AG09319 (cell line): ENCODE measurements at regions not wholly inside any gene's neighbourhood (a gene's known extent, or its start where the extent isn't known, plus 50 kb on each side); places are given as distances from the start of the nearest gene placed in this dataset.
"Not testable (repeated sequence)": the region's sequence is repeated elsewhere in the genome, so short reads cannot be mapped to it uniquely, and the experiment has no call there.

Experiments
- DNase-seq: peaks from one replicate; pipeline ENCODE4 v3.0.0-alpha.2; 2010; ENCODE audit warnings: low read depth; ENCODE audit errors: extremely low read depth
- TF ChIP-seq, protein P1 (sequence below): IDR thresholded peaks from 2 replicates; pipeline ENCODE4 v1.5.1; 2011; ENCODE audit warnings: low read depth, mild to moderate bottlenecking, inconsistent platforms, low read length, moderate library complexity

DNA sequence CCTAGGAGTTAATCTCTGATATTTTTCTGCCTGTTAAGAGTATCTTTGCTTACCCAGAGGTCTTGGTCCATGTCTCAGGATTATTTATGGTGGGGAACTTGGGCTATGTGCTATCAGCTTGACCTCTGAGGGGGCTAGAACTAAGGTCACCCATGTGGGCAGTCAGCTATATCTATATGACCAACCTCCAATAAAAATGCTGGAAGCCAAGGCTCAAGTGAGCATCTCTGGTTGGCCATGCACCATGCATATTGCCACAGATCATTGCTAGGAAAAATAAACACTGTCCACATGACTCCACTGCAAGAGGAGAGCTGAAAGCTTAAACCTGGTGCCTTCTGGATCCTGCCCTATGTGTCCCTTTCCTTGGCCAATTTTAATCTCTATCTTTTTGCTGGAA is 196.5 kb upstream of the SLC7A11 start:
- TF ChIP-seq, protein P1, sequence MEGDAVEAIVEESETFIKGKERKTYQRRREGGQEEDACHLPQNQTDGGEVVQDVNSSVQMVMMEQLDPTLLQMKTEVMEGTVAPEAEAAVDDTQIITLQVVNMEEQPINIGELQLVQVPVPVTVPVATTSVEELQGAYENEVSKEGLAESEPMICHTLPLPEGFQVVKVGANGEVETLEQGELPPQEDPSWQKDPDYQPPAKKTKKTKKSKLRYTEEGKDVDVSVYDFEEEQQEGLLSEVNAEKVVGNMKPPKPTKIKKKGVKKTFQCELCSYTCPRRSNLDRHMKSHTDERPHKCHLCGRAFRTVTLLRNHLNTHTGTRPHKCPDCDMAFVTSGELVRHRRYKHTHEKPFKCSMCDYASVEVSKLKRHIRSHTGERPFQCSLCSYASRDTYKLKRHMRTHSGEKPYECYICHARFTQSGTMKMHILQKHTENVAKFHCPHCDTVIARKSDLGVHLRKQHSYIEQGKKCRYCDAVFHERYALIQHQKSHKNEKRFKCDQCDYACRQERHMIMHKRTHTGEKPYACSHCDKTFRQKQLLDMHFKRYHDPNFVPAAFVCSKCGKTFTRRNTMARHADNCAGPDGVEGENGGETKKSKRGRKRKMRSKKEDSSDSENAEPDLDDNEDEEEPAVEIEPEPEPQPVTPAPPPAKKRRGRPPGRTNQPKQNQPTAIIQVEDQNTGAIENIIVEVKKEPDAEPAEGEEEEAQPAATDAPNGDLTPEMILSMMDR, result no peak
- no peak for DNase-seq

DNA sequence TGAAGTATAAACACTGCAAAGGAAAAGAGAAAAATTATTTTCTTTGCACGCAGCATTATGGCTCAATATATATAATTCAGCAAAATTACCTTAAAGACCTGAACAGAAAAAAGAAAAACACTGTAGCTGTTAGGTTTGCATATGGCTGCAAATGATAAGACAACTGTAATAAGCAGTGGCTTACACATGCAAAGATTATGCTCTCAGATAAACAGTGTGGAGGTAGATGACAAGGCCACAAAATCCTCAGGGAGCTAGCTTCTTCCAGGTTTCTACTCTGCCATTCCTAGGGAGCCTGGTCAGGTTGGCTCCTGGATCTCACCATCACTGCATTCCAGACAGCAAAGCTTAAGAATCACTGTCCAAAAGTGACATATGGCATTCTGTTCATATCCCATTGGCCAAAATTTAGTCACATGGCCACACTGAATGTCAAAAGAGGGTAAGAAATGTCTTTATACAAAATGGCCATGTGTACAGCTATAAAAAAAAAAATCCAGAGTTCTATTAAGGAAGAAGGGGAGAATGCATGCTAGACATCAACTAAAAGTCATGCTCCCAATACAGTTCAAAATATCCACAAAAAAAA is 195.2 kb upstream of the SLC7A11 start:
- TF ChIP-seq, protein P1, result no peak
- no peak for DNase-seq

DNA sequence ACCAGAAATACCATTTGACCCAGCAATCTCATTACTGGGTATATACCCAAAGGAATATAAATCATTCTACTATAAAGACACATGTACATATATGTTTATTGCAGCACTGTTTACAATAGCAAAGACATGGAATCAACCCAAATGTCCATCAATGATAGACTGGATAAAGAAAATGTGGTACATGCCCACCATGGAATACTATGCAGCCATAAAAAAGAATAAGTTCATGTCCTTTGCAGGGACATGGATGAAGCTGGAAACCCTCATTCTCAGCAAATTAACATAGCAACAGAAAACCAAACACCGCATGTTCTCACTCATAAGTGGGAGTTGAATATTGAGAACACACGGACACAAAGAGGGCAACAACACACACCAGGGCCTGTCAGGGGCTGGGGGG is 193.6 kb upstream of the SLC7A11 start:
- not testable (repeated sequence) for DNase-seq

DNA sequence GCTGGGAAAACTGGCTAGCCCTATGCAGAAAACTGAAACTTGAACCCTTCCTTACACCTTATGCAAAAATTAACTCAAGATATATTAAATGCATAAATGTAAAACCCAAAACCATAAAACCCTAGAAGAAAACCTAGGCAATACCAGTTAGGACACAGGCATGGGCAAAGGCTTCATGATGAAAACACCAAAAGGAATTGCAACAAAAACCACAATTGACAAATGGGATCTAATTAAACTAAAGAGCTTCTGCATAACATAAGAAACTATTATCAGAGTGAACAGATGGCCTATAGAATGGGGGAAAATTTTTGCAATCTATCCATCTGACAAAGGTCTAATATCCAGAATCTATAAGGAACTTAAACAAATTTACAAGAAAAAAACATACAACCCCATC is 192.9 kb upstream of the SLC7A11 start:
- DNase-seq, result not testable (repeated sequence)

DNA sequence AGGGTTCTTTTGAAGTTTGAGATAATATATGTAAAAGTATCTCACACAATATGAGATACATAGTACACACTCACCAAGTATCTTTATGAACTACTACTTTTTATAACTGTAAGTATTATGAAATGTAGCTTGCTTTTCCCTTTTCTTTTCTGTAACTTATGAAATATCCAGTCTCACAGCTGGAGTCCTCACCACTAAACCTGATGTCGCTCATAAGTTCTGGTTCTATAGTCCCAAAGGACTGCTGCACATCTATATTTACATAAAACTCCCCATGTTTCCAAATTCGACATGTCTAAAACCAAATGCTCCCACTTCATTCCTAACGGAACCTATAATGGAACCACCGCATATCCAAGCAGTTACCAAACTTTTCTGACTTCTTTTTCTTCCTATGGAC is 186.5 kb upstream of the SLC7A11 start:
- no peak for DNase-seq
- TF ChIP-seq, protein P1, result no peak

DNA sequence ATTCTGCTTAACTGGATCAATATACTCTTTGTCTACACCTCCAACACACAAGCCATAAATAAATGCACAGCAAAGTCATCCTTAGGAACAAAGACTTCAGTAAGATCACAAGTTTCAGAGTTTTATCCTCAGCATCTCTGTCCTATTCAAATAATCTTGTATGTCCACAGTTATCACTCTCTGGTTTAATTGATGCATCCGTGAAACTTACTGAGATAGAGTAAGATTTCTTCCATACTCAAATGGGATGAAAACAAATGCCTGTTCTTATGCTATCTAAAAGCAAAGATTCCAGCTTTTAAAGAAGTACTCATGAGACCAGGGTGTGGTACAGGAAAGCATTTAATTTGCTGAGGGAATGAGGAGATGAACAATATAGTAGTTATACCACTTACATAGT is 184.6 kb upstream of the SLC7A11 start:
- TF ChIP-seq, protein P1, result no peak

DNA sequence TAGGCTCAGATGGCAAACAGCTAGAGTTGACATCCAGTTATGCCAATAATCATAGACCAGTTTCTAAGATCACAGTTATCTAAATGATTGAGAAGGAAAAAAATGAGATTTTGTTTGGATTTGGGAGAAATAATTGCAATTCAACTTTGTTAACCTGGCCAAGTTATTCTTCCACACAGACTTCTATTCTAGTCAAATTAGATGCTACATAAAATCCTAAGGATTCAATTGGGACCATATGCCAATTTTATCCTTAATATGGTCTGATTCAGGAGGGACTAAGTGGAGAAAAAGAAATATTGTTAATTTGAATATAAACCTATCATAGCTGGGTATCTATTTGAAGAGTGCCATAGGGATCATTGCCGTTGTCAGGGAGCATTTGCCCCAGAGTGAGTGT is 178.3 kb upstream of the SLC7A11 start:
- TF ChIP-seq, protein P1, result no peak
- DNase-seq, result no peak

More for the DNA sequence above, 184.6 kb upstream of the SLC7A11 start:
- no peak for DNase-seq

DNA sequence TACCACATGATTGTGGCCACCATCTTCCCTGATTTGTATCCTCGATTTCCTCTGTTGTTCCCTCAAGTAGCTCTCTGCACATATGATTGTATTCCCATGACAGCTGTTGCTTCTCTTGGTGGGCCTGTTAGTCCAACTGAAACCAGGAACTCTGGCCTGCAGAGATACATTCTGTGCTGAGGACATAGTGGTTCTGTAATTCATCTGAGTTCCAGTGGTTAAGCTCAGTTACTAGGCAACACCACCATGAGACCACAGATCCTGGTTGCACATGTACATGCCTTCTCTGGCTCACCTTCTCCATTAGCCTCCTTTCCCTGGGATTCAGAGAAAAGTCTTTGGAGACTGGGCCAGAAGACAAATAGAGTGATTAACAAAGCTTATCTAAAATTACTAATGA is 172.1 kb upstream of the SLC7A11 start:
- no peak for DNase-seq
- TF ChIP-seq, protein P1, result no peak
